Cardiac muscle cell (in vitro differentiated cells and primary cell): ENCODE measurements at regions not wholly inside any gene's neighbourhood (a gene's known extent, or its start where the extent isn't known, plus 50 kb on each side); places are given as distances from the start of the nearest gene placed in this dataset.

Experiments used
- DNase-seq, 2 donors: peaks; one replicate each; pipeline versions ENCODE4 v3.0.0 to v3.0.0-alpha.2; 2010 to 2017; ENCODE audit warnings: low read depth in 1 of 2, low spot score in 1 of 2
- H3K27ac ChIP-seq: fragments of 200-600 bp; sonication (generic); 2 replicates; pipeline ENCODE4 v1.5.1; 2016
- H3K27me3 ChIP-seq: fragments of 200-600 bp; sonication (generic); 2 replicates; pipeline ENCODE4 v1.6.0; 2016; ENCODE audit warnings: control low read depth
- H3K36me3 ChIP-seq: fragments of 200-600 bp; sonication (generic); 2 replicates; pipeline ENCODE4 v1.5.1; 2016; ENCODE audit warnings: control low read depth
- H3K4me1 ChIP-seq: fragments of 200-600 bp; sonication (generic); 2 replicates; pipeline ENCODE4 v1.8.1; 2017; ENCODE audit warnings: low read depth, mild to moderate bottlenecking, mixed run types
- H3K4me3 ChIP-seq: fragments of 200-600 bp; sonication (generic); 2 replicates; pipeline ENCODE4 v1.5.1; 2016; ENCODE audit warnings: mild to moderate bottlenecking
- H3K9me3 ChIP-seq: fragments of 200-600 bp; sonication (generic); 2 replicates; pipeline ENCODE4 v1.5.1; 2017; ENCODE audit warnings: low read depth, mild to moderate bottlenecking, control low read depth
- TF ChIP-seq, protein P1 (sequence below): IDR thresholded peaks from 2 replicates; pipeline ENCODE4 v1.5.1; 2012; ENCODE audit warnings: low read depth, mild to moderate bottlenecking, low read length

DNA sequence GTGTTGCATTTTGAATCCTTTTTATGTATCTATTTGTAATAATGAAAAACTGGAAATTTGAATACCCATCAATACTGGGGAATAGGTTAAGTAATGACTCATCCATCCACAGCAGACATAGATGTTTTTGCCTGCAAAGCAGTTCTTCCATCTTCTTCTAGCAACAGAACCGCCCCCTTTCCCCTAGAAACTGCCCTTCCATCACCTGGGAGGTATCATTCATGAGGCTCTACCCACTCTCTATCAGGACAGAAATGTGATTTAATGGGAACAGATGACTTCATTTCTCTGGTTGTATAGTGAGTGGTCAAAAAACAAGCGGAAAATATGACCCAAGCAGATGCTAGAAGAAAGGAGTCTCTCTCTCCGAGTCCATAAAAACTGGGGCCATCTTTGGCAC lies 532.8 kb downstream of the UQCRFS1 start:
- H3K27me3 ChIP-seq: no peaks in the 10 kb centered on the region
- DNase-seq: no peak
- H3K9me3 ChIP-seq: peaks cover 4% of the 10 kb centered on the region
- H3K4me1 ChIP-seq: no peaks in the 10 kb centered on the region
- no peaks in the 10 kb centered on the region for H3K36me3 ChIP-seq
- TF ChIP-seq, protein P1, sequence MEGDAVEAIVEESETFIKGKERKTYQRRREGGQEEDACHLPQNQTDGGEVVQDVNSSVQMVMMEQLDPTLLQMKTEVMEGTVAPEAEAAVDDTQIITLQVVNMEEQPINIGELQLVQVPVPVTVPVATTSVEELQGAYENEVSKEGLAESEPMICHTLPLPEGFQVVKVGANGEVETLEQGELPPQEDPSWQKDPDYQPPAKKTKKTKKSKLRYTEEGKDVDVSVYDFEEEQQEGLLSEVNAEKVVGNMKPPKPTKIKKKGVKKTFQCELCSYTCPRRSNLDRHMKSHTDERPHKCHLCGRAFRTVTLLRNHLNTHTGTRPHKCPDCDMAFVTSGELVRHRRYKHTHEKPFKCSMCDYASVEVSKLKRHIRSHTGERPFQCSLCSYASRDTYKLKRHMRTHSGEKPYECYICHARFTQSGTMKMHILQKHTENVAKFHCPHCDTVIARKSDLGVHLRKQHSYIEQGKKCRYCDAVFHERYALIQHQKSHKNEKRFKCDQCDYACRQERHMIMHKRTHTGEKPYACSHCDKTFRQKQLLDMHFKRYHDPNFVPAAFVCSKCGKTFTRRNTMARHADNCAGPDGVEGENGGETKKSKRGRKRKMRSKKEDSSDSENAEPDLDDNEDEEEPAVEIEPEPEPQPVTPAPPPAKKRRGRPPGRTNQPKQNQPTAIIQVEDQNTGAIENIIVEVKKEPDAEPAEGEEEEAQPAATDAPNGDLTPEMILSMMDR: no peak
- H3K4me3 ChIP-seq: no peak overlapping the region
- no peak overlapping the region for H3K27ac ChIP-seq

DNA sequence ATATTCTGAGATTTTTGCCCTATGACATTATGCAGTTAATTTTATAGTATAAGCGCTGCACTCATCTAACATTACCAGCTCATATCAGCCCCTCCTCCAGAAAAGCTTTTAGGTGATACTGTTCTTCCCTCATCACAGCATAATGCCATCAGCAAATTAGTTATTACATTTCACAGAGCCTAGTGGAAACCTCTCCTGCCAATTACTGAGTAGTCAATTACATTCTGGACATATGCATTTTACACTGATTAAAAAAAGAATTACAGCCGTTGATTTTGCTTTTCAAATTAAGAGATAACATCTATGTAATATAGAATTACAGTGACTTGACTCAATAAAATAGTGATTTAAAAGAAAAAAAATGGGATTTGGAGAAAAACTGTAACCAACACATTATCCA lies 542.1 kb downstream of the UQCRFS1 start:
- TF ChIP-seq, protein P1: no peak
- H3K36me3 ChIP-seq: no peaks in the 10 kb centered on the region
- DNase-seq: no peak
- no peak overlapping the region for H3K27ac ChIP-seq
- no peaks in the 10 kb centered on the region for H3K27me3 ChIP-seq
- no peaks in the 10 kb centered on the region for H3K4me1 ChIP-seq
- H3K9me3 ChIP-seq: no peaks in the 10 kb centered on the region
- H3K4me3 ChIP-seq: no peak overlapping the region

DNA sequence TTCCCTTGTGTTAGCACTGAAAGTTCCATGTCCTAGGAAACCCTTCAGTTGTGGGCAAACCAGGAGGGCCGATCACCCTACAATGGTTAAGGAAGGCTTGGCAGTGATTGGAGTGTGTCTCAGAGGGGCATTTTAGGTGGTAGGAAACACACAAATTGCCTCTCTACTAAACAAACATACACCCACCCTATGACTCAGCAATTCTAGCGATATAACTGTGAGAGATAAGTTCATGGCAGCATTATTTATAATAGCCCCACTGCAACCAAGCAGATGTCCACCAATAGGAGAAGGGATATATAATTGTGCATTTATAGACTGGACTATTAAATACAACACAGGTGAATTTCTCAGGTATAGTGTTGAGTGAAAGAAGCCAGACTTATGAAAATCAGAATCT lies 543.1 kb downstream of the UQCRFS1 start:
- TF ChIP-seq, protein P1: no peak
- Histone ChIP-seq H3K27me3 (no peaks in the 10 kb centered on the region), H3K36me3 (no peaks in the 10 kb centered on the region), H3K4me1 (no peaks in the 10 kb centered on the region), H3K27ac (no peak overlapping the region), H3K4me3 (no peak overlapping the region), H3K9me3 (no peaks in the 10 kb centered on the region)
- DNase-seq: no peak

DNA sequence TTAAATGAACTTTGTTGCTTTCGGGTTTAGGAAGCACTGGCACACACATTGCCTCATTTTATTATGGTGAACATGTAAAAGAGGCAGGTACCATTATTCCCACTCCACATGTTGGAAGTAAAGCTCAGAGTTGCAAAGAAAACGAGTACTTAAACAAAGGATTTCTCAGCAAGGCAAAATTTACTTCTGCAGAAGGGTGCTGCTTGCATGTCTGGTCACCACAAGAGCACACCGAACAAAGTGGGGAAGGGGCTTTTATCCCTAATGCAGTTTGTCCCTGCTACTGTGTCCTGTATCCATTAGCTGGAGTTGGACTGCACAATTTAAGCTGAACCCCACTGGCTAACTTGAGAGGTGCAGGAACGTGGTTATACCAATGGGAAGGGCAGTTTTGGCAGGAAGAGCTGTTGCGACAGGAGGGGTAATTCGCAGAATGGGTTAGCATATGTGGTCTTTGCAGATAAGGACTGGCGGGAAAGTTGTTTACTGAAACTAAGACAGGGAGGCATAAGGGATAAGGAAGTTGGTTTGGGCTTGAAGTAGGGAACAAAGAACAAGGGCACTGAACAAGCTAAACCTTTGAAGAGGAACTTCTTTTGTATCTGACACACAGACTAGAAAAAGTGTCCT lies 545.5 kb downstream of the UQCRFS1 start:
- Histone ChIP-seq H3K4me1 (no peaks in the 10 kb centered on the region), H3K36me3 (no peaks in the 10 kb centered on the region), H3K9me3 (no peaks in the 10 kb centered on the region), H3K27ac (no peak overlapping the region), H3K4me3 (no peak overlapping the region), H3K27me3 (no peaks in the 10 kb centered on the region)
- DNase-seq: no peak
- TF ChIP-seq, protein P1: no peak

DNA sequence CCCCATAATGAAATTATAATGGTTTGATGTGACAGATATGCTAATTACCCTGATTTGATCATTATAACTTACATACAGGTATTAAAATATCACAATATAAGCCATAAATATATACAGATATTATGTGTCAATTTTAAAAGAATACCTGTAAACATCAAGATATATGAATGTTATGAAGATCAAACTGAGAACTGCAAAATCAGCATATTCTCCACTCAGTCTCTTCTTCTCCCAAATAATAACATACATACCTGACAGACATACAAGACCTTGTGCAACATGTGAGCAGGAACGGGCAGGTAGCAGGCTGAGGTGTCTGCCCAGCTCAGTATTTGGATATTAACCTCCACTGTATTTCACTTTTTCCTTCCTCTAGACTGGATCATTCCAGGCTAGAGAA lies 547.2 kb downstream of the UQCRFS1 start:
- TF ChIP-seq, protein P1: no peak
- Histone ChIP-seq H3K9me3 (no peaks in the 10 kb centered on the region), H3K4me1 (no peaks in the 10 kb centered on the region), H3K36me3 (no peaks in the 10 kb centered on the region), H3K27me3 (no peaks in the 10 kb centered on the region), H3K4me3 (no peak overlapping the region), H3K27ac (no peak overlapping the region)
- no peak for DNase-seq
